GM19438 (cell line): ENCODE measurements at regions not wholly inside any gene's neighbourhood (a gene's known extent, or its start where the extent isn't known, plus 50 kb on each side); places are given as distances from the start of the nearest gene placed in this dataset.

Source experiments
- ATAC-seq: cut with Tn5 transposase; IDR thresholded peaks from one replicate; pipeline ENCODE4 v1.9.1; 2021; ENCODE audit warnings: low read depth; ENCODE audit not compliant: unreplicated experiment

DNA sequence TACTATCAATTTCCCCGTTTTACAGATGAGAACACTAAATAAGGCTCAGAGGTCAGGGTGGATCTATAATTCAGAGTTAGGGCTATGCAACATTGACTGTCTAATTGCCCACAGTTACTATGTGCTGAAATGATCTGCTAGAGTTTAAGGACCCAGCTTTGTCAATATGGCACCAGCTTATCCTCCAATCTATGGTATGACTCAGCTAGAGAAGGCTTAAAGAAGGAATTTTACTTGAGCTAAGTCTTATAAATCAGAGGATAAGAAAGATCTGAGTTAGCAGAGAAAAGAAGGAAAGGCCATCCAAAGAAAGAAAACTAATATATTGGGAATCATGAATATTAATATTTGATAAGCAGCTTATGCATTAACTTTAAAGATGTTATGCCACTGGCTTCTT lies 78.1 kb downstream of the ASB9 start:
- ATAC-seq, result no peak

DNA sequence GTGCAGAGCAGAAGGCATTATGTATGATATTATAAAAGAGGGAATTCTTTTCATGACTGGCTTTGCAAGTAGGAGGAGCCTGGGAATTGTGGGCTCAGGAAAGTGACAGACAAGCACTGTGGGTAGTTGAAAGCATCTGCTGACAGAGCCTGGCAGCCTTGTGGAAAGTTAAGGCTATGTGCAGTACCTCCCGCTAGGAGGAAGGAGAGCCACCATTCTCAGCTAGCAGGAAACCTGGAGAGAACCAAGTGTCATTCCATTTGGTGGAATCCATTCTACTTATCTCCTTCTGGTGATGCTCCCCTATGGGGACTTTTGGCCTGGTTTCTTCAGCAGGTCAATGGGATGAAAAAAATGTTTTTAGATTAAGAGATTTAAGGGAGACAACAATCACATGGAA lies 81.8 kb downstream of the ASB9 start:
- no peak for ATAC-seq

DNA sequence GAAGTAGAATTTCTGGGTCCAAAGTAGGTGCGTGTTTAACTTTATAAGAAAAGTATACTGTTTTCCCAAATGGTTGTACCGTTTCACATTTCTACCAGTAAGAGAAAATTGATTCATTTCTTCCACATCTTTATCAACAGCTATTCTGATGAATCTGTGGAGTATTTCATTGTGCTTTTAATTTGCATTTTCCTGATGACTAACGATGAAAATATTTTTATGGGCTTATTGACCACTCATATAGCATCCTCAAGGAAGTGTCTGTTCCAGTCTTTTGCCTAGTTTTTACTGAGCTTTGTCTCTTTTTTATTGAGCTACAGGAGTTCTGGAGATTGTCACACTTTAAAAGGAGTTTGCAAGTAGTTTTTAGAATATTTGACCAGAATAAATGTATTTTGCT lies 92.6 kb downstream of the ASB9 start:
- ATAC-seq, result no peak

DNA sequence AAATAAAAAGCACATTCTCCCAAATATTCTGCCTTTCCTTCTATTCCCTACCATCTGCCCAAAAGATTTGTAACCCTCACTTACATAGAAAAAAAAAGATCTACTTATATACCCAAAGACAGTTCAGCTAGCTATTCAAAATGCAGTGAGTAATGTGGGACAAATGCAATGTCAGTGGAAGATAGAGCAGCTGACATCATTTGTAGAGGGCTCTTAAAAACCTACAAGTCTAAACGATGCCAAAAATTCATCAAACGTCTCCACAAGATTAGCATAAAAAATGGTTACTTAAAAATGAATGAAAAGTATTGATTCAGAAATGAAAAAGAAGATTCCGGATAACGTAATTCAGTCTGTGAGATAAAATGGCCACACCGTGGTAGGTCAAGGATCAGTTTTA lies 96.5 kb downstream of the ASB9 start:
- no peak for ATAC-seq

DNA sequence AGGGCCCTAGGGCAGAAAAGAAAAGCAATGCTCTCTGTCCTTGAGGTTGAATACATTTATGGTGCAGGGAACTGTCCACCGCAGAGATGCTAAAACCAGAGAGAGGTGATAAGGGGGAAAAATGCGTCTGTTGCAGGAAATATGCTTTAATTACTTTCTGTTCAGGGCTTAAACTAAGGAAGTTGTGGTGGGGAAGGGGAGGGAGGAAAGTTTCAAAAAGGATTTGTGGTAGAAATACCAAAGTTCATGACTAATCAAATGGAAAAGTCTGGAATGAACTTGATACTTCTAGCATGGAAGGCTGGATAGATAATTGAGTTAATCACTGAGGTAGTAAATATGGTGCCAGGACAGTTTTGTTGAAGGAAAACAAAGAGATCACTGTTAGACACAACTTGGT lies 99.0 kb downstream of the ASB9 start:
- no peak for ATAC-seq

DNA sequence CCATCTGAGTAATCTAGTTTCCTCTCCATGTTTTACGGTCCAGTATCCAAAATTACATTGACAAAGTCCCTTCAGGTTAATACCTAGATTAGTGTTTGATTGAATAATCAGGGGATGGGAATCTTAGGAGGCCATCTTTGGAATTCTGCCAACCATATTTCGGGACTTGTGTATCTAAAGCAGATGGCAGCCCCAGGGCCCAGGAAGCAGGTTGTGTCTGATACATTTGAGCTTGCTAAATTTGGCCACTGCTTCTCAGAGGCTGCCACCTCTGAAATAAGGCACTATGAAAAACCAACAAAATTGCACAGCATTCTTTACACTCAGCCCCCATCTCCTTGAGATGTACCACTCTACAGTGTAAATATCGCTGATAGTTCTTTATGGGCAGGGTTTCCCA lies 102.1 kb downstream of the ASB9 start:
- no peak for ATAC-seq

DNA sequence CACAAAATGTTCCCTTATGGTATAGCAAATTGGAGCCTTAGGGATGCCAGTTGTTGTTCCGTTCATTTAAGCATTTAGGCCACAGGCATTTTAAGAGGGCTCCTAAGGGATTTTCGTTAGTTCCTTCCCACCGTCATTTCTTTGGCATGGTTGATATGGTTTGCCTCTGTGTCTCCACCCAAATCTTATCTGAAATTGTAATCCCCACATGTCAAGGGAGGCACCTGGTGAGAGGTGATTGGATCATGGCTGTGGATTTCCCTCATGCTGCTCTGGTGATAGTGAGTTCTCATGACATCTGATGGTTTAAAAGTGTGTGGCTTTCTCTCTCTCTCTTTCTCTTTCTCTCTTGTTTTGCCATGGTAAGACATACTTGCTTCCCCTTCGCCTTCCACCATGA lies 104.1 kb downstream of the ASB9 start:
- ATAC-seq, result no peak

DNA sequence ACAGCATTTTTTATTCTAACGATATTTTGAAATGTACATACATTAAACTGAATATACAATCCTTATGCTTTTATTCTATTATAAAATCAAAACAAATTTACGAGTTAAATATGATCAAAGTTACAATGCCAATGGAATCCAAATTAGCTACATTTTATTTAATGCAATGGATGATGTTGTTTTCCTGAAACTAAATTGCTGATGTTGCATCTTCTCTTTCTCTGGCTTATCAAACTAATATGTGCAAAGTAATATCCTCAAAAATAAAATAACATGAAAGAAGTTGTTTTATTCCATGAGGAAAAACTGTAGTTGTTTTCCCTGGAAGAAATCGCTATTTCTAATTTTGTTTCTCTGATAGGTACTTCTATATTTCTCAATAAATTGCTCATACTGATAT lies 106.8 kb downstream of the ASB9 start:
- no peak for ATAC-seq

DNA sequence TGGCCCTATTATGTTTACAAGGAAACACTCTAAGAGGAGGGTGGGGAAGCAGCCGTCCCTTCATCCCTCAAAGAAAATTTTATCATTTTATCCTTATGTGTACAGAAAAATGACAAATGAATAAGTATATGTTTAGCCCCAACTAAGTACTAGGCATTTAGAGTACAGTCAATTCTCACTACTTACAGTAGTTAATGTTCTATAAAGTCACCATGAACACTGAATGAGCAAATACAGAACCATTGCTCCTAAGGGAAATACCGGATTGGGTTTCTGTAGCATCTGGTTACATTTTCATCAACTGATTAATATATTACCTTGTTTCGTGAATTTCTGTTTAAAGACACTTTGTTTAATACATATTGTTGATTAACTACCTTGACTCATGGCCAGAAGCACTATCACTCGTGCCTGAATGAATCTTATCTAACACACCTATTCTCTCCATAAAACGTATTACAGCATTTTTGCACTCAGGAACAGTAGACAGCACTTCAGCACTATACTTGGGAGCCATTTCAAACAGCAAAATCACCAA lies 109.3 kb downstream of the ASB9 start:
- peak; percentile 52 for ATAC-seq

DNA sequence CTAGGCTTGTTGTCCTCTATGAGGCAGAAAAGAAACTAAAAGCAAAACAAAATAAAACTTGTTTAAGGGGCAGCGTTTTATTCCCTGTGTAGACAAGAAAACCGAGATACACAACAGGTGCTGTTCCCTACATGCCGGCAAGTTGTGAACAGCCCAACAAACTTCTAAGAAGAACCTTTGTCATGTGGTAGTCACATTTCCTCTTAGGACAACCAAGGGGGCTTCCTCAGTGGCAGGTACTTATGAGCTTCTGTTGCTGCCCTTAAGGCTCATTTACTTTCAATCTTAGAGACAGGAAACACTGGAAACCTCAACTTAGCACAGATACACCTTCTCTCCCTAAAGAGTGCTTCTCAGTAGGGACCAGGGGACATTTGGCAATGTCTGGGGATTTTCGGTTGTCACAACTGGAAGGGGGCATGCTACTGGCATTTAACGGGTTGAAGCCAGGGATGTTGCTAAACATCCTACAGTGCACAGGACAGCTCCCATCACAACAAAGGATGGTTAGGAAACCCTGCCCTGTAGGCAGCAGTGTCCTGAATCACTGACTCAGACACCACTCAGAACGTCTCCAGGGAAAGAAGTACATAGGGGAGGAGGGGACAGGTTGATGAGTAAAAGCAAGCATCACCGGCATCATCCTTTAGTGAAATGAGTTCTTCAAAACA lies 111.0 kb downstream of the ASB9 start:
- ATAC-seq, result peak; percentile 76

DNA sequence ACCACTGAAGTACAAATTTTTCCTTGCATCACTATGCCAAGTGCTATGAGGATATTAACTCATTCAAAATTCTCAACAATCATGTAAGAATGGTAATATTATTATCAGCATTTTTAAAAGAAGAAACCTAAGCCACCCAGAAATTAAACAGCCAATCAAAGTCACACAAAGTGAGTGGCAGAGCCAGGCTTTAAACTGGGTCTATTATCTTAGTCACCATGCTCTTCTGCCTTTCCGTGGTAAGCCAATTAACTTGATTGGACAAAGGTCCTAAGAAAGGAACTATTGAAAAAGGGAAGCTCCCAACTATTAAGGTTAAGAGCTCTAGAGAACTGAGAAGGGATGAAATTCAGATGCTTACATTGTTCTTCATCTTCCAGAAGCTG lies 111.5 kb downstream of the ASB9 start:
- peak; percentile 2 for ATAC-seq

DNA sequence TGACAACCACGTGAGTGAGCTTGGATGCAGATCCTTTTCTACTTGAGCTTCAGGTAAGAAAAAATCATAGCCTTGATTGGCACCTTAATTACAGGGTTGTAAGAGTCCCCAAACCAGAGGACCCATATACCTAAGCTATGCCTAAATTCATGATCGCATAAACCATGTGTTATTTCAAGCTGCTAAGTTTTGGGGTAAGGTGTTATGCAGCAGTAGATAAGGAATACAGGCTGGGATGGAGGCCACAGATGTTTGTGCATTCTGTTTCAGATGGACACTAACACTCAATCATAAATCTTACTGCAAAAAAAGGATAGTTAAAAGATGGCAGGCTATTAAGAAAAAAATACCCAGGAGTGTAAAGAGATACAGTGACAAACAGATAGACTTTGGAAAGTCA lies 112.3 kb downstream of the ASB9 start:
- ATAC-seq, result no peak

DNA sequence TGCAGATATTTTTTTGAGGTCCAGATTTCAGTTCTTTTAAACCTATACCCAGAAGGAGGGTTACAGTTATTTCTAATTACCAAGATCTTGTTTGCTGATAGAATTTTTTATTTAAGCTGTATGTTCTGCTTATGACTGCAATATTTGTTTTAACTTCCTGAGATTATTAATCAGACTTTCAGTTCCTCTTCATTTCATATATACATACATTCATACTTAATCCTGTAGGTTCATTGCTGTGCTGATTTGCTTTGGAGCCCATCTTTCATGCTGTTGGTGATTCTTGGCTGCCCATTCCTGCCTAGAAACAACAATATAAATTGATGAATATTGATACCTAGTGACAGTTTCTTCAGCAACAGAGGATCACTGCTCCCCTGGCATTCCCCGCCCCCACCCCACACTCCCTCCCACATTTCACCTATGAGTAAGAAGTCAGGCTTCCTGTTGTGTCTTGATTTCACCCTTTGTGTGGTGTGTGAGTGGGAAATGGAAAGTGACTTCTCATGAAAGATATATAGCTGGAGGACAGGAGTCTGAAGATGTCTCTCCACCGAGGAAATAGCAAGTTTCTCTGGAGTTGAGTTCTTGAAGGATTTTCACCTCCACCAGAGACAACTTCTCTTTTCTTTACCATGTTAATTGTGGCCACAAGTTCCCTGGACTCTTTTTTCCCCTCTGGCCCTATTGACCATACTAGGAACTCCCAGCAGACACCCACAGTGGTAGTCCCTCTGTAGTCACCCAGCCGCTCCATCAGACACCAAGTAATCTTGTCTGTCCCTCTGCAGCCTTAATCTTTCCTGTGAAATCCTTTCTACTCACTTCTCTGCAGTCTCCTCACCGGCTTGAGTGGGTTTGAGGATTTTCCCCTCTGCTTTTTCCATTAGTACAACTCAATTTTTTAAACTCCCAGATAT lies 118.4 kb downstream of the ASB9 start:
- peak; percentile 62 for ATAC-seq

DNA sequence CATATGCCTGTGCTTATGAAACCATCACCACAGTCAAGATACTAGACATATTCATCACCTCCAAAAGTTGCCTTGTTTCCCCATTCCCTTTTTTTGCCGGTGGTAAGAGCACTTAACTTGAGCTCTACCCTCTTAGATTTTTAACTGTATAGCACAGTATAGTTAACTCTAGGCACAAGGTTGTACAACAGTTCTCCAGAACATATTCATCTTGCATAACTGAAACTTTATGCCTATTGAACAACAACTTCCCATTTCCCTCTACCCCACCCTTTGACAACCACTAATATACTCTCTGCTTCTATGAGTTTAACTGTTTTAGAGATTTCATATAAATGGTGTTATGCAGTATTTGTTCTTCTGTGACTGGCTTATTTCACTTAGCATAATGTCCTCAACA lies 119.3 kb downstream of the ASB9 start:
- ATAC-seq, result no peak

DNA sequence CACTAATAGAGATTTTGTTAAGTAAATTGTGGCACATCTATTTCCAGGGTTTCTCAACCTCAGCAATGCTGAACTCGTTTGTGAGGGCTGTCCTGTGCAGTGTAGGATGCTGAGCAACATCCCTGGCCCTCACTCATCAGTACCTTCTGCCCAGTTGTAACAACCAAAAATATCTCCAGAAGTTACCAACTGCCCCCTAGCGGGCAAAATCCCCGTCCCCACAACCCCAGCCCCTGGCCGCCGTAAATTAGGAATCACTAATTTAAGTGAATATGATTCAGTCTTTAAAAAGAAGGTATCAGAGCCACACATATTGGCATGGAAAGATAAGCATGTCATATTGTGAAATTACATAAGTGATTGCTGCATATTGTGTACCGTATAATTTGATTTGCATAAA lies 123.4 kb downstream of the ASB9 start:
- ATAC-seq, result no peak

DNA sequence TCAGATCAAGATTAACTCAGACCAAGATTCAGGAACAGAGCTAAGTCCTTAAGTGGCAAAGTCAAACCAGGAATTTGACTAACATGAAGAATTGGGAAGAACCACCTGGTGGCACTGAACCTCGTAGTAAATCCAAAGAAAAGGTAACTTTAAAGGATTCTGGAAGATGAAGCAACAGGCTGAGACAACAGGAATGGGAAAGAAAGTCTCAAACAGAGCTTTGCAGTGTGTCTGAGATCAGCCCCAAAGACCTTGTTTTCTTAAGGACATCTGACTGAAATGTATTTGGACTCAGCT lies 126.1 kb downstream of the ASB9 start:
- no peak for ATAC-seq

DNA sequence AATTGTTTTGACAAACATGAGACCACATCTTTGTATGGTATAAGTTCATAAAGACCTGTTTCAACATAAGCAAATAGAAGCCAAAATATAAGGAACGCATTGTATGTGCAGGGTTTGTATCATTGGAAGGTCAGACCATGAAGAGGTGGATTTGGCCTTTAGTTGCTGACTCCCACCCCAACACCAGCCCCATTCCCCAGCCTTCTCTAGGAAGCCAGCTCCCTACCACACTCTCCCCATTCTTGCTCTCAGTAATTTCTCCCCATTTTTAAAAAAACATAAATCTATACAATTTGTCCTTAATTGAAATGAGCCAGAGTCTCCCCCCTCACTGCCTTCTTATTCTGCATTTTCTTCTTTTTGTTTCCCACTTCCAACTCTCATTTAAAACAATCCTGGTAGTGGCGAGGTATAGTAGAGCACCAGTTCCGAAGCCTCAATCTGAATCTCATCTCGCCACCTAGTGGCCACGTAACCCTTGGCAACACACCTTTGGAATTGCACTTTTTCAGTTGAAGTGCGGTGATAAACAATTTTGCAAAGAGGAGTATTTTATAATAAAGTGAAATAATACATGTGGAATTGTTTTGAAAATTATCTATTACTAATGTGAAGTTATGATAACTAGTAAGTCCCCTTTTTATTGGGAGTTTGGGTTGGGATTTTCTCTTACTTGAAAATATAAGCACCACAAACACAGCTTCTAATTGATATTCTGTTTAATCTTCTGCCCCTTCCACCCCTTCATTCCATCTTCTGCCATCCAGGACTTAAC lies 126.6 kb downstream of the ASB9 start:
- ATAC-seq, result no peak

DNA sequence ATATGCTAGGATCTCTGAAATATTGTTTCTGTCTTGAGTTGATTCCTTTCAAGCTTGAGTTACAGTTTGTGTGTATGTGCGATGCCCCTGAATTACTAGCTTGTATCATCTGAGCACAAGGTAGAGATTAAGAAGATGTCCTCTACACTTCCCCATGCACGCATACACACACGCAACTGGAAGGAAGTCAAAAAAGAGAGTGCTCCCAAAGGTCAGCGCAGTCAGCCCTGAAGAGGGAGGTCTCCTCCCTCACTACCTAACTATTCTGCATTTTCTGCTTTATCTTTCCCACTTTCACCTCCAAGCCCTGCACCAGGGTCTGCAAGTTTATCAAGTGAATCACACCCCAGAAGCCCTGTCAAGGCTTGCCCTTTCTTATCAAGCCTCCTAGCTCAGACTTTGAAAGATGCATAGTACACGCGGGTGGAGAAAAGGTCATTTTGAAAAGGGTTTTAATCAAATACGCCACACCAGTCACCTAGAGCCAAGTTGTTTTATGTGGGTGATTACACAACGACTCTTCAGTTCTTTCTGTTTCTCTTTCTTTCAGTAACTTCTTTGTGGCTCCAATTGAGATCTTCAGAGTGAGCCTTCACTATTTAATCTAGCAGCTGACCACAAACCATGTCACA lies 127.7 kb downstream of the ASB9 start:
- no peak for ATAC-seq

DNA sequence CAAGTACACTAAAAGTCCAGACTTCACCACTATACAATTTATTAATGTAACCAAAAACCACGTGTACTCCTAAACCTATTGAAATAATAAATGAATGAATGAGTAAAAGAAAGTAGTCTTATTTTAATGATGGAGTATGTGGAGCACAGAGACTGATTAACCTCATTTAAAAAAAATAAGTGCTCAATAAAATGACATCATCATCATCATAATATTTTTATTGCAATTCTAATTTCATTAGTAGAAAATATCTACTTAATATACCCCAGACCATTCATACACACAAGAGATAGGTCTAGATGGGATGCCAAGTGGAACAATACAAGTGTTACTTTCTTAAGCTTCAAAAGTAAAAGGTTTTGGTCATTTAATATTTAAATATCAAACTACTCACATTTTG lies 133.1 kb downstream of the ASB9 start:
- no peak for ATAC-seq

DNA sequence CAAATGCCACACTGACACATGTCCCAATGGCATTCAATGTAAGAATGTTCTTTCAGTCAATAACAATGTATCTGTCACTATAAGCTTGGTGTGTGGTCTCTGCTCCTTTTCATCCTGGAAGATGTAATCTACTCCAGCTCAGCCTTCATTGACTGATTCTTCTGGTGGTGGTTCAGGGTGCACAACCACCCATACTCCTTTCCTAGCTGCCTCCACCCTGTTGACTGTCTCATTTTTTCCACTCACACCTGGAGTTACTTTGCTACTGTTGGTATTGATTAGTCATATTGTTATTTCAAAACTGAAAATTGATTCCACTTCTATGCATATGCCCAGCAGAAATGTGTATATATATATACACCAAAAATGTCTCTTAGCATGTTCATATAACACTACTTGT lies 140.5 kb downstream of the ASB9 start:
- no peak for ATAC-seq

DNA sequence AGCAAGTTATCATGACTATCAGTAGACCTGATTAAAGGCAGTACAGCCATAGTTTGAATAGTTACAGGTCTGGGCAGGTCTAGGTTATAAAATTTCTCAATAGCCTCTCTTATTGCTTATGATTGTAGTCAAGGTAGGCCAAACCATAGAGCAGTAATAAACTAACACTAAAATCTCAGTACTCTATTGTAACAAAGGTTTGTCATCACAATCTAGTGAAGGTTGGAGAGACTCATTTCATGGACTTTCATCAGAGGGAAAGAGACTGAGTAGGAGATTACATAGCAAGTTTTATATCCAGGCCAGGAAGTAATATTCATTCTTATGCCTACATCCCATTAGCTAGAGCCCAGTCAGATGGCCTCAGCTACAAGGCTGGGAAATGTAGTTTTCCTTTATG lies 141.0 kb downstream of the ASB9 start:
- ATAC-seq, result no peak
